ENCODE measurements at regions not wholly inside any gene's neighbourhood (a gene's known extent, or its start where the extent isn't known, plus 50 kb on each side); places are given as distances from the start of the nearest gene placed in this dataset.

- H3K4me1 ChIP-seq (ENCODE audit: insufficient read depth, low read length) = no peaks in the 10 kb centered on the region
- no peaks in the 10 kb centered on the region for H4K20me1 ChIP-seq (ENCODE audit: insufficient read depth, low read length)
- no peak overlapping the region for H3K27ac ChIP-seq (ENCODE audit: low read length)
- no peak overlapping the region for H2AFZ ChIP-seq (ENCODE audit: low read depth, low read length)
- H3K4me3 ChIP-seq (ENCODE audit: low read depth in 1 of 2, low read length in 2 of 2) = no peak overlapping the region
- no peak overlapping the region for H3K4me2 ChIP-seq (ENCODE audit: insufficient read depth, low read length)
- no peak for DNase-seq
- no peak for TF ChIP-seq CTCF (IDR thresholded peaks at IDR 0.05; ENCODE audit: borderline replicate concordance, extremely low read depth, low read length, poor library complexity, severe bottlenecking)
- no peak for TF ChIP-seq EZH2 (IDR thresholded peaks at IDR 0.05; ENCODE audit: borderline replicate concordance, low read depth, low read length, severe bottlenecking)
- H3K9ac ChIP-seq (ENCODE audit: low read depth, low read length) = no peak overlapping the region
- no peaks in the 10 kb centered on the region for H3K36me3 ChIP-seq (ENCODE audit: insufficient read depth, low read length)
- H3K9me3 ChIP-seq (ENCODE audit: insufficient read depth, low read length, severe bottlenecking) = no peaks in the 10 kb centered on the region
- no peaks in the 10 kb centered on the region for H3K27me3 ChIP-seq (ENCODE audit: insufficient read depth, low read length, poor library complexity)
- H3K79me2 ChIP-seq (ENCODE audit: insufficient read depth, low read length) = no peaks in the 10 kb centered on the region
- ATAC-seq (ENCODE audit: insufficient read depth, low read depth) = no peak
Observed at GRCh38 chr15:66620341-66620740, 54.5 kb upstream of the LCTL start.

- TF ChIP-seq EZH2 (IDR thresholded peaks at IDR 0.05; ENCODE audit: borderline replicate concordance, low read depth, low read length, severe bottlenecking) (no peak), CTCF (IDR thresholded peaks at IDR 0.05; ENCODE audit: borderline replicate concordance, extremely low read depth, low read length, poor library complexity, severe bottlenecking) (no peak)
- no peaks in the 10 kb centered on the region for H3K27me3 ChIP-seq (ENCODE audit: insufficient read depth, low read length, poor library complexity)
- no peaks in the 10 kb centered on the region for H3K36me3 ChIP-seq (ENCODE audit: insufficient read depth, low read length)
- H3K9ac ChIP-seq (ENCODE audit: low read depth, low read length) = no peak overlapping the region
- no peaks in the 10 kb centered on the region for H3K79me2 ChIP-seq (ENCODE audit: insufficient read depth, low read length)
- no peak overlapping the region for H3K4me2 ChIP-seq (ENCODE audit: insufficient read depth, low read length)
- H3K4me1 ChIP-seq (ENCODE audit: insufficient read depth, low read length) = no peaks in the 10 kb centered on the region
- no peaks in the 10 kb centered on the region for H4K20me1 ChIP-seq (ENCODE audit: insufficient read depth, low read length)
- H3K27ac ChIP-seq (ENCODE audit: low read length) = no peak overlapping the region
- no peak for ATAC-seq (ENCODE audit: insufficient read depth, low read depth)
- no peak overlapping the region for H2AFZ ChIP-seq (ENCODE audit: low read depth, low read length)
- no peaks in the 10 kb centered on the region for H3K9me3 ChIP-seq (ENCODE audit: insufficient read depth, low read length, severe bottlenecking)
- DNase-seq = no peak
- H3K4me3 ChIP-seq (ENCODE audit: low read depth in 1 of 2, low read length in 2 of 2) = no peak overlapping the region
Observed at GRCh38 chr15:66620744-66621344, 55.0 kb upstream of the LCTL start.

DNA sequence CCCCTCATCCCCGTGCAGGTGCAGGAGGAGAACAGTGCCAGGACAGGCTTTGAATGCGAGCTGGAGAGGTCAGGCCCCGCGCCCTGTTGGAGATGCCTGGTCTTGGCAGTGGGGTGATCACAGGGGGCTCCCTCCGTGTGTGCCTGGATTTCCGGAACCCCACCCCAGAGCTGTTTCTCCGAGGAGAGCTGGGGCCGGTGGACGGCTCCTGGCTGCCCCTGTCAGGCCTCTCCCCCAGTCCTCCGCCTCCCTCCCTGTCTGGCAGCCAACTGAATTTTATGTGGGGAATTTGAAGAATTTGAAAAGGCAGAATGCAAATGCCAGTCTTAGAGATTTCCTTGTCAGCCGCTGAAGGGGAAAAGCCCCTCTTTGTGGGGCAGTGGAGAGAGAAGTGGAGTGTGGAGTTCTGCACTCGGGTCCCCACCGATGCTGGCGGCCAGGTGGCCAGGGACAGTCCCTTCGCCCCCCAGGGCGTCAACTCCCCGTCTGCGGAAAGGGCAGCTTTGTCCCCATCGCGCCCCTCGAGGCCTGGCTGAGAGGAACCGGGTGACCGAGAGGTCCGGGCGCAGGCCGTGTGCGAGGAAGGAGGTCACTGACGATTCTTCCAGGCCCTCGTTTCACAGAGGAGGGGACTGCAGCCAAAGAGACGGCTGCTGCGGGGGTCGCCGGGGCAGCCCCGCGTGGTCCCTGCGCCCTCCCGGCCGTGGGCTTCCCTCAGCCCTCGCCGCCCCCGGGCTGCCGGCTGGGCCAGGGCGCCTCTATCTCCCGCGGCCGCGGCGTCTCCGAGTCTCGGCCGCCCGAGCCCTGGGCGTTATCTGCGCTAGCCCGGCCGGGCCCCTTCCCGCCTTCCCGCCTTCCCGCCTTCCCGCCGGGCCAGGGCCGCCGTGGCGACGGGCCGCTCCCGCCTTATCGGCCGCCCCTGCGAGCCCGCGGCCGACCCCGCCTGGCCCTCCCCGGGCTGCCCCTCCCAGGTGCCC, 56.0 kb upstream of the LCTL start:
- no peak overlapping the region for H2AFZ ChIP-seq (ENCODE audit: low read depth, low read length)

More for the DNA sequence above, 56.0 kb upstream of the LCTL start:
- TF ChIP-seq EZH2 (IDR thresholded peaks at IDR 0.05; ENCODE audit: borderline replicate concordance, low read depth, low read length, severe bottlenecking) = no peak
- no peak for TF ChIP-seq CTCF (IDR thresholded peaks at IDR 0.05; ENCODE audit: borderline replicate concordance, extremely low read depth, low read length, poor library complexity, severe bottlenecking)
- H3K79me2 ChIP-seq (ENCODE audit: insufficient read depth, low read length) = no peaks in the 10 kb centered on the region
- ATAC-seq (ENCODE audit: insufficient read depth, low read depth) = no peak
- no peak overlapping the region for H3K4me2 ChIP-seq (ENCODE audit: insufficient read depth, low read length)
- no peaks in the 10 kb centered on the region for H3K36me3 ChIP-seq (ENCODE audit: insufficient read depth, low read length)
- no peaks in the 10 kb centered on the region for H3K4me1 ChIP-seq (ENCODE audit: insufficient read depth, low read length)
- no peak for DNase-seq
- no peaks in the 10 kb centered on the region for H3K9me3 ChIP-seq (ENCODE audit: insufficient read depth, low read length, severe bottlenecking)
- no peak overlapping the region for H3K9ac ChIP-seq (ENCODE audit: low read depth, low read length)
- H3K27ac ChIP-seq (ENCODE audit: low read length) = no peak overlapping the region
- H3K27me3 ChIP-seq (ENCODE audit: insufficient read depth, low read length, poor library complexity) = no peaks in the 10 kb centered on the region
- no peak overlapping the region for H3K4me3 ChIP-seq (ENCODE audit: low read depth in 1 of 2, low read length in 2 of 2)
- no peaks in the 10 kb centered on the region for H4K20me1 ChIP-seq (ENCODE audit: insufficient read depth, low read length)

All from DND-41 (cell line).